Fibroblast of villous mesenchyme (primary cell): ENCODE measurements at regions not wholly inside any gene's neighbourhood (a gene's known extent, or its start where the extent isn't known, plus 50 kb on each side); places are given as distances from the start of the nearest gene placed in this dataset.
A peak's percentile ranks its signal among the peaks of the same experiment; 100 is the strongest.

Experiments
- DNase-seq: peaks from one replicate; pipeline ENCODE4 v3.0.0-alpha.2; 2010; ENCODE audit warnings: low read depth
- H3K4me3 ChIP-seq: 2 replicates; pipeline ENCODE4 v1.5.1; 2011; ENCODE audit warnings: low read depth, mild to moderate bottlenecking, low read length
- TF ChIP-seq, protein P1 (sequence below): IDR thresholded peaks from 2 replicates; pipeline ENCODE4 v1.5.1; 2012; ENCODE audit warnings: low read depth, mild to moderate bottlenecking, low read length; ENCODE audit not compliant: insufficient read depth

DNA sequence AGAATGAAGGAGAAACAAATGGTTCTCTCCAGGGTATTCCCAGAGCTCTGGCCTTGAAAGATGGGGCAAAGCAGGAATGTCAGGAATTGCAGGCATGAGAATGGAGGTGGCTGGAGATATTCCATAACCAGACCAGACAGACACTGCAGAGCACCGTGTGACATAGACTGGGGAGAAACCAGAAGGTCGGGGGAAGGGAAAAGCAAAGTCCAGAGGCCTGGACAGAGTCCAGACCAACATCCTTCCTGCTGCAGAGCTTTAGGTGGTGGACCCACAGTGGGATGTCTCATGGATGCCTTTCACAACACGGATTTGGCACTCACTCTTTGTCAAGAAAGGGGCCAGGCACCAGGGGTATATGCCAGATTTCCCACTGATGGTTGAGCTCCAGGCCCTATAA lies 177.2 kb upstream of the INHBA start:
- TF ChIP-seq, protein P1, sequence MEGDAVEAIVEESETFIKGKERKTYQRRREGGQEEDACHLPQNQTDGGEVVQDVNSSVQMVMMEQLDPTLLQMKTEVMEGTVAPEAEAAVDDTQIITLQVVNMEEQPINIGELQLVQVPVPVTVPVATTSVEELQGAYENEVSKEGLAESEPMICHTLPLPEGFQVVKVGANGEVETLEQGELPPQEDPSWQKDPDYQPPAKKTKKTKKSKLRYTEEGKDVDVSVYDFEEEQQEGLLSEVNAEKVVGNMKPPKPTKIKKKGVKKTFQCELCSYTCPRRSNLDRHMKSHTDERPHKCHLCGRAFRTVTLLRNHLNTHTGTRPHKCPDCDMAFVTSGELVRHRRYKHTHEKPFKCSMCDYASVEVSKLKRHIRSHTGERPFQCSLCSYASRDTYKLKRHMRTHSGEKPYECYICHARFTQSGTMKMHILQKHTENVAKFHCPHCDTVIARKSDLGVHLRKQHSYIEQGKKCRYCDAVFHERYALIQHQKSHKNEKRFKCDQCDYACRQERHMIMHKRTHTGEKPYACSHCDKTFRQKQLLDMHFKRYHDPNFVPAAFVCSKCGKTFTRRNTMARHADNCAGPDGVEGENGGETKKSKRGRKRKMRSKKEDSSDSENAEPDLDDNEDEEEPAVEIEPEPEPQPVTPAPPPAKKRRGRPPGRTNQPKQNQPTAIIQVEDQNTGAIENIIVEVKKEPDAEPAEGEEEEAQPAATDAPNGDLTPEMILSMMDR, result no peak
- no peak overlapping the region for H3K4me3 ChIP-seq
- peak; percentile 84 for DNase-seq

DNA sequence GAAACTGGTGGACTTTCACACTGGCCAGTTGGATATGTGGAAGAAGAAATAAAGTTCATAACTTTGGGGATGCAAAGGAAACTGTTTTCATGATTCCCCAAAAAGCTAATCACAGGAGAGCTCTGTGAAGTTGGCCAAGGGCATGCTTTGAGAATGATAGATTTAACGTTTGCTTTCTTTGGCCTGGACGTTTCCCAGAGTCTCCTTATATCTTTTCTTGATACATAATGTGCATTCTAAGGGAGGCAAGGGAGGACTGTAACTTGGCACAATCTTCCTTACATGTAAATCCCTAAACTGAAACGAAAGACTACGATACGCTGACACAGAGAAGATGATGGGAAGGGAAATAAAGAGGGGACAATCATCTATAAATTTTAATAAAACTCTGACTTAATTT lies 176.5 kb upstream of the INHBA start:
- DNase-seq, result no peak
- H3K4me3 ChIP-seq, result no peak overlapping the region
- TF ChIP-seq, protein P1, result no peak

DNA sequence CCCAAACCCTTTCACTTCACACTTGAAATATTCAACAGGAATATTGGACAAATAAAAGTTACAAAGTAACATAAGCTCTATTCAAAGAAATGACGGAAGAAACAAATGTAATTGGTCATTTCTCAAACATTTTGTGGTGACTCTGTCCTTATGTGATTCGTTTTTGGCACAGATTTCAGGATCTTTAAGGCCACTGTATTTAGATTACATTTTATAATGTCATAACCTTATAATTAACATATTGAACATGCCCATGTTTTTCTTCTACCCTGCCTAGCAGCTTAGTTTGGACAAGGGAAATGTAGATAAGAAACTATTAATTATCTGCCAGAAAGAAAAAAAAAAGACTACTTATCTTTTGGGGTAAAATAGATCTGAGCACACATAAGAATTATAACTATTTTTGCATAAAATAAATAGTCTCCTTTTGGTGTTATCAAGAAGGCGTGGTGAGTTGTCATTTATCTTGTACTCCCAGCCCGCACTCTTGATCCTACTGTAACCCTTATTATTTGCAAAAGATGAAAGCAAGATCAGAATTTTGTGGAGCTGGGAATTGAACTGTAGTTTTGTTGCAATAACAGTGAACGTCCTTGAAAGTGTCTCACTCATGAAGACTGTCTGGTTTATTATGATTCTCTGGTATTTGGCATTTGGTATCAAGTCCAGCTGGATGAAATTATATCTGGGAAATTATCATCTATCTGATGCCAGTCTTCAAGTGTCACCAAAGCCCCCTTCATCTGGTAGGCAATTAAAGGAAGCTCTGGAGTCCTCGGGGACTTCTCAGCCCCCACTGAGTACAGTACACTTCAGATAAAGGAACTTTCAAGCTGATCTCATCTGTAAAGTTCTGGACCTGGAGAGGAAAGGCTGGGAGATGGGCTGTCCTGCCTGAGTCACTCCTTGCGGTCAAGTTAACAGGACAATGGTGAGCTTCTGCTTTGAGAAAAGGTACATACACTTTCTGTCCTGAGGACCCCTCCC lies 175.7 kb upstream of the INHBA start:
- H3K4me3 ChIP-seq, result no peak overlapping the region
- TF ChIP-seq, protein P1, result no peak
- no peak for DNase-seq

- TF ChIP-seq, protein P1, result no peak
- no peak overlapping the region for H3K4me3 ChIP-seq
- no peak for DNase-seq
Observed at GRCh38 chr7:41877118-41877517, 174.2 kb upstream of the INHBA start.

DNA sequence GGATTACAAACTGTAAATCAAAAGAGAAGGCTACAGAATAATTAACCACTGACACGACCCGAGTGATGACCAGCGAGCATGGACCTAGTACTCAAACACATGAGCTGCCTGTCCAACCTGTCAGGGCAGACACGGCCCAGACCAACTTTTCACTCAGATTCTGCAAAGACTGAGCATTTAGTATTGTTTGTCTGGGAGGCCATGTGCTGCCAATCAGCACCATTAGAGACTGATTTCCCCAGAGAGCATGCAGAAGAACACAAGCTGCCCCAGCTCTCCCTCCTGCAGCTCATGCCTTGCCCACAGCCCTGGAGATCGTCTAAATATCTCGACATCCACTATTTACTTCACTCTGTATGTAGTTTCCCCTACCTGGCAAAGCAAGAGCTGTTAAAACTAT lies 172.6 kb upstream of the INHBA start:
- no peak overlapping the region for H3K4me3 ChIP-seq
- no peak for DNase-seq
- TF ChIP-seq, protein P1, result no peak

DNA sequence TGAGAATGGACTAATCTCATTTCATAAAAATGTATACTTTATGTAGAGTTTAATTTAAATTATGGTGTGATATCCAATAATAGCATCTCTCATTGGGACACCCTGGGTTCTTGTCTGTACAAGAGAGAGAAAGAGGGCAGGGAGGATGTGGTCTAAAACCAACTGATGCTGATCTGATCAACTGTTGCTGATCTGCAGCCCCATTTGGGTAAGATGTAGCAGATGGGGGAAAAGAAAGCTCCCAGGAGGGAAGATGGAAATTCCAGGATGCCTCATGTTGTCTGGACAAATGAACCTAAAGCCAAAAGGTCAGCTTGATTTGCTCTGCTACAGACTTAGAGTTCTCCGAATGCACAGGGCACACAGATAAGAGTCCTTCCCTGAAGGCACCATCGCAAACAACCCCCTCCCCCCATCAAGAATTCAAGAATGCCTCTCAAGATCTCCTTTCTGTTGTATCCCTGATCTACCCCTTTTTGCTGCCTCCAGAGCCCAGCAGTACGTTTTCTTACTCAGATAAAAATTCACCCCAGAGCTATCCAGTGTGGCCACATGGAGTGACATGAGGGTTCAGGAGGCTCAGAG lies 171.4 kb upstream of the INHBA start:
- TF ChIP-seq, protein P1, result no peak
- DNase-seq, result no peak
- H3K4me3 ChIP-seq, result no peak overlapping the region
